ENCODE measurements at regions not wholly inside any gene's neighbourhood (a gene's known extent, or its start where the extent isn't known, plus 50 kb on each side); places are given as distances from the start of the nearest gene placed in this dataset.

- TF ChIP-seq CTCF (IDR thresholded peaks at IDR 0.05) (no peak), ZFX (IDR thresholded peaks at IDR 0.05; ENCODE audit: borderline replicate concordance) (no peak)
- H3K27ac ChIP-seq, result no peak overlapping the region
These were observed 108.5 kb upstream of the ARMC2 start for GRCh38 chr6:108739496-108740330.

- TF ChIP-seq CTCF (IDR thresholded peaks at IDR 0.05), result no peak
- no peak overlapping the region for H3K27ac ChIP-seq
These were observed 106.8 kb upstream of the ARMC2 start for GRCh38 chr6:108741331-108741989.

- no peak overlapping the region for H3K27ac ChIP-seq
- TF ChIP-seq ZFX (IDR thresholded peaks at IDR 0.05; ENCODE audit: borderline replicate concordance) (no peak), CTCF (IDR thresholded peaks at IDR 0.05) (no peak)
These were observed 106.2 kb upstream of the ARMC2 start for GRCh38 chr6:108742041-108742440.

- TF ChIP-seq CTCF (IDR thresholded peaks at IDR 0.05), result no peak
- no peak for TF ChIP-seq ZFX (IDR thresholded peaks at IDR 0.05; ENCODE audit: borderline replicate concordance)
- no peak overlapping the region for H3K27ac ChIP-seq
These were observed 103.8 kb upstream of the ARMC2 start for GRCh38 chr6:108744244-108744972.

GRCh38 chr6:108744996-108745395 is 103.2 kb upstream of the ARMC2 start:
- TF ChIP-seq CTCF (IDR thresholded peaks at IDR 0.05), result no peak
- TF ChIP-seq ZFX (IDR thresholded peaks at IDR 0.05; ENCODE audit: borderline replicate concordance), result no peak
- H3K27ac ChIP-seq, result no peak overlapping the region

GRCh38 chr6:108745664-108746336 is 102.4 kb upstream of the ARMC2 start:
- TF ChIP-seq ZFX (IDR thresholded peaks at IDR 0.05; ENCODE audit: borderline replicate concordance) (no peak), CTCF (IDR thresholded peaks at IDR 0.05) (no peak)
- H3K27ac ChIP-seq, result no peak overlapping the region
